ENCODE measurements at regions not wholly inside any gene's neighbourhood (a gene's known extent, or its start where the extent isn't known, plus 50 kb on each side); places are given as distances from the start of the nearest gene placed in this dataset.

- TF ChIP-seq, protein P1, sequence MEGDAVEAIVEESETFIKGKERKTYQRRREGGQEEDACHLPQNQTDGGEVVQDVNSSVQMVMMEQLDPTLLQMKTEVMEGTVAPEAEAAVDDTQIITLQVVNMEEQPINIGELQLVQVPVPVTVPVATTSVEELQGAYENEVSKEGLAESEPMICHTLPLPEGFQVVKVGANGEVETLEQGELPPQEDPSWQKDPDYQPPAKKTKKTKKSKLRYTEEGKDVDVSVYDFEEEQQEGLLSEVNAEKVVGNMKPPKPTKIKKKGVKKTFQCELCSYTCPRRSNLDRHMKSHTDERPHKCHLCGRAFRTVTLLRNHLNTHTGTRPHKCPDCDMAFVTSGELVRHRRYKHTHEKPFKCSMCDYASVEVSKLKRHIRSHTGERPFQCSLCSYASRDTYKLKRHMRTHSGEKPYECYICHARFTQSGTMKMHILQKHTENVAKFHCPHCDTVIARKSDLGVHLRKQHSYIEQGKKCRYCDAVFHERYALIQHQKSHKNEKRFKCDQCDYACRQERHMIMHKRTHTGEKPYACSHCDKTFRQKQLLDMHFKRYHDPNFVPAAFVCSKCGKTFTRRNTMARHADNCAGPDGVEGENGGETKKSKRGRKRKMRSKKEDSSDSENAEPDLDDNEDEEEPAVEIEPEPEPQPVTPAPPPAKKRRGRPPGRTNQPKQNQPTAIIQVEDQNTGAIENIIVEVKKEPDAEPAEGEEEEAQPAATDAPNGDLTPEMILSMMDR (IDR thresholded peaks at IDR 0.05) = no peak
- TF ChIP-seq POLR2AphosphoS5 (IDR thresholded peaks at IDR 0.05; ENCODE audit: low read depth, low read length) = no peak
Measured at GRCh38 chr9:115286411-115286810, 168.5 kb upstream of the TNC start.
